Neuronal stem cell (in vitro differentiated cells): ENCODE measurements at regions not wholly inside any gene's neighbourhood (a gene's known extent, or its start where the extent isn't known, plus 50 kb on each side); places are given as distances from the start of the nearest gene placed in this dataset.

ENCODE experiments used
- DNase-seq: peaks from one replicate; pipeline ENCODE4 v3.0.0-alpha.2; 2013; ENCODE audit warnings: low spot score
- H2AFZ ChIP-seq: one replicate; pipeline ENCODE4 v1.6.1; 2013; ENCODE audit warnings: mild to moderate bottlenecking, low read length, inconsistent platforms
- H2AK5ac ChIP-seq: 2 replicates; pipeline ENCODE4 v1.6.1; 2013; ENCODE audit warnings: low read depth, mild to moderate bottlenecking, inconsistent platforms, low read length, moderate library complexity, mixed read lengths
- H2BK120ac ChIP-seq: 2 replicates; pipeline ENCODE4 v1.6.1; 2013; ENCODE audit warnings: low read depth, mild to moderate bottlenecking, inconsistent platforms, low read length, moderate library complexity, mixed read lengths
- H2BK12ac ChIP-seq: one replicate; pipeline ENCODE4 v1.6.1; 2013; ENCODE audit warnings: low read length, inconsistent platforms
- H2BK15ac ChIP-seq: 2 replicates; pipeline ENCODE4 v1.6.1; 2013; ENCODE audit warnings: mild to moderate bottlenecking, low read length, inconsistent platforms, mixed read lengths
- H2BK5ac ChIP-seq: one replicate; pipeline ENCODE4 v1.6.1; 2013; ENCODE audit warnings: inconsistent platforms, mild to moderate bottlenecking, low read length, moderate library complexity
- H3K14ac ChIP-seq: one replicate; pipeline ENCODE4 v1.6.1; 2013; ENCODE audit warnings: low read length, inconsistent platforms
- H3K18ac ChIP-seq: 2 replicates; pipeline ENCODE4 v1.6.1; 2013; ENCODE audit warnings: low read length, inconsistent platforms
- H3K23ac ChIP-seq: 2 replicates; pipeline ENCODE4 v1.6.1; 2013; ENCODE audit warnings: low read depth, mild to moderate bottlenecking, mixed read lengths, low read length, inconsistent platforms; ENCODE audit not compliant: poor library complexity
- H3K27ac ChIP-seq: replicated peaks from 3 replicates; pipeline ENCODE4 v1.5.1; 2013; ENCODE audit warnings: low read length, inconsistent platforms
- H3K27me3 ChIP-seq, 3 experiments: 2 replicates each; pipeline ENCODE4 v1.6.1; 2013; ENCODE audit warnings: low read length in 3 of 3, mild to moderate bottlenecking in 2 of 3, inconsistent platforms in 1 of 3, low read depth in 1 of 3, mixed read lengths in 1 of 3, moderate library complexity in 1 of 3; ENCODE audit not compliant: control insufficient read depth in 3 of 3, insufficient read depth in 3 of 3
- H3K36me3 ChIP-seq, 2 donors: replicated peaks in 1 of 2; 2 replicates each; pipeline ENCODE4 v1.6.1; 2013; ENCODE audit warnings: low read length in 2 of 2; ENCODE audit not compliant: control insufficient read depth in 2 of 2, insufficient read depth in 2 of 2
- H3K4ac ChIP-seq: 2 replicates; pipeline ENCODE4 v1.6.1; 2013; ENCODE audit warnings: inconsistent platforms, mild to moderate bottlenecking, low read length, moderate library complexity
- H3K4me1 ChIP-seq, 2 donors: 1 replicate in 1 of 2; 2 replicates in 1 of 2; pipeline ENCODE4 v1.6.1; 2013; ENCODE audit warnings: low read length in 2 of 2, low read depth in 1 of 2; ENCODE audit not compliant: control insufficient read depth in 2 of 2, insufficient read depth in 1 of 2
- H3K4me2 ChIP-seq: one replicate; pipeline ENCODE4 v1.6.1; 2013; ENCODE audit warnings: mild to moderate bottlenecking, low read length, inconsistent platforms; ENCODE audit not compliant: insufficient read depth, poor library complexity, severe bottlenecking
- H3K4me3 ChIP-seq, 2 donors: 2 replicates each; pipeline ENCODE4 v1.5.1; 2013; ENCODE audit warnings: low read length in 2 of 2, mild to moderate bottlenecking in 2 of 2, inconsistent platforms in 1 of 2, moderate library complexity in 1 of 2
- H3K79me1 ChIP-seq: one replicate; pipeline ENCODE4 v1.6.1; 2013; ENCODE audit warnings: low read depth, mild to moderate bottlenecking, inconsistent platforms, low read length, moderate library complexity
- H3K9ac ChIP-seq: one replicate; pipeline ENCODE4 v1.6.1; 2013; ENCODE audit warnings: mild to moderate bottlenecking, low read depth, low read length, inconsistent platforms; ENCODE audit not compliant: poor library complexity
- H3K9me3 ChIP-seq, 2 donors: replicated peaks in 1 of 2; 2 replicates each; pipeline versions ENCODE3 to v1.6.1; 2013; ENCODE audit warnings: low read length in 2 of 2, mild to moderate bottlenecking in 2 of 2, inconsistent platforms in 1 of 2, low read depth in 1 of 2, mixed read lengths in 1 of 2, moderate library complexity in 1 of 2; ENCODE audit not compliant: control insufficient read depth in 2 of 2, insufficient read depth in 1 of 2
- H4K8ac ChIP-seq: one replicate; pipeline ENCODE4 v1.6.1; 2013; ENCODE audit warnings: low read depth, mild to moderate bottlenecking, inconsistent platforms, low read length, moderate library complexity
- H4K91ac ChIP-seq: one replicate; pipeline ENCODE4 v1.6.1; 2013; ENCODE audit warnings: low read length, low read depth, mild to moderate bottlenecking, inconsistent platforms; ENCODE audit not compliant: poor library complexity
- WGBS, 2 donors: extraction: QIAGEN DNeasy Blood & Tissue Kit; methylation state at CpG; one replicate each; pipeline ENCODE4 v1.1.7; 2013; ENCODE audit warnings: missing lambda C conversion rate in 2 of 2, mixed read lengths in 1 of 2; ENCODE audit not compliant: insufficient read length in 2 of 2, insufficient replicate concordance in 1 of 2; ENCODE audit errors: extremely low coverage in 2 of 2; 5-methylcytosine and 5-hydroxymethylcytosine counted together

- Histone ChIP-seq H3K18ac (peak overlapping the region; percentile 12), H3K27ac (no peak overlapping the region), H3K9me3 (no peaks in the 10 kb centered on the region), H3K27me3 (no peaks in the 10 kb centered on the region), H3K4me2 (no peak overlapping the region), H2AK5ac (no peak overlapping the region), H3K4ac (no peak overlapping the region), H2BK5ac (no peak overlapping the region), H4K91ac (no peak overlapping the region), H3K4me3 (no peak overlapping the region), H2BK120ac (no peak overlapping the region), H3K79me1 (no peaks in the 10 kb centered on the region), H3K4me1 (peaks cover 5 to 17% of the 10 kb centered on the region in 2 donors), H3K14ac (no peak overlapping the region), H2AFZ (no peak overlapping the region), H4K8ac (no peak overlapping the region), H3K36me3 (no peaks in the 10 kb centered on the region), H3K23ac (no peak overlapping the region), H2BK15ac (peak overlapping the region; percentile 51), H3K9ac (no peak overlapping the region), H2BK12ac (no peak overlapping the region)
- WGBS, 2 donors: no CpG with 5 or more reads among the region's 14 CpGs
- no peak for DNase-seq
These were observed 150.1 kb downstream of the SOX11 start for GRCh38 chr2:5842326-5842725.

- H3K27ac ChIP-seq: no peak overlapping the region
- no peak for DNase-seq
- no peak overlapping the region for H2BK12ac ChIP-seq
- peaks cover under 1 to 4% of the 10 kb centered on the region in 2 donors for H3K4me1 ChIP-seq
- no peak overlapping the region for H2AK5ac ChIP-seq
- H2BK5ac ChIP-seq: no peak overlapping the region
- H3K36me3 ChIP-seq: no peaks in the 10 kb centered on the region
- no CpG with 5 or more reads among the region's 6 CpGs for WGBS, 2 donors
- no peaks in the 10 kb centered on the region for H3K27me3 ChIP-seq
- H3K4ac ChIP-seq: no peak overlapping the region
- H2BK120ac ChIP-seq: no peak overlapping the region
- H4K91ac ChIP-seq: no peak overlapping the region
- no peak overlapping the region for H3K4me2 ChIP-seq
- no peak overlapping the region for H3K14ac ChIP-seq
- no peak overlapping the region for H3K4me3 ChIP-seq
- H2AFZ ChIP-seq: no peak overlapping the region
- no peaks in the 10 kb centered on the region for H3K79me1 ChIP-seq
- no peak overlapping the region for H2BK15ac ChIP-seq
- no peak overlapping the region for H3K18ac ChIP-seq
- no peaks in the 10 kb centered on the region for H3K9me3 ChIP-seq
- no peak overlapping the region for H3K9ac ChIP-seq
- H3K23ac ChIP-seq: no peak overlapping the region
- H4K8ac ChIP-seq: no peak overlapping the region
These were observed 153.7 kb downstream of the SOX11 start for GRCh38 chr2:5845798-5846330.

- no peak for DNase-seq
- H3K79me1 ChIP-seq: no peaks in the 10 kb centered on the region
- H3K23ac ChIP-seq: no peak overlapping the region
- H2AFZ ChIP-seq: peak overlapping the region; percentile 7
- no CpG with 5 or more reads among the region's 7 CpGs for WGBS, 2 donors
- no peak overlapping the region for H3K27ac ChIP-seq
- H3K14ac ChIP-seq: no peak overlapping the region
- no peaks in the 10 kb centered on the region for H3K36me3 ChIP-seq
- H3K4me2 ChIP-seq: no peak overlapping the region
- H3K9me3 ChIP-seq: no peaks in the 10 kb centered on the region
- no peak overlapping the region for H4K8ac ChIP-seq
- no peak overlapping the region for H4K91ac ChIP-seq
- H2AK5ac ChIP-seq: no peak overlapping the region
- no peak overlapping the region for H2BK5ac ChIP-seq
- no peaks in the 10 kb centered on the region for H3K27me3 ChIP-seq
- peaks cover 0 to 3% of the 10 kb centered on the region in 2 donors for H3K4me1 ChIP-seq
- no peak overlapping the region for H2BK120ac ChIP-seq
- H3K9ac ChIP-seq: no peak overlapping the region
- H3K4ac ChIP-seq: no peak overlapping the region
- H3K4me3 ChIP-seq: no peak overlapping the region
- no peak overlapping the region for H2BK12ac ChIP-seq
- H2BK15ac ChIP-seq: no peak overlapping the region
- no peak overlapping the region for H3K18ac ChIP-seq
These were observed 154.7 kb downstream of the SOX11 start for GRCh38 chr2:5846881-5847280.

GRCh38 chr2:5849562-5849961 lies 157.4 kb downstream of the SOX11 start:
- no peaks in the 10 kb centered on the region for H3K9me3 ChIP-seq
- H2AFZ ChIP-seq: no peak overlapping the region
- no peak overlapping the region for H3K18ac ChIP-seq
- no peak overlapping the region for H3K23ac ChIP-seq
- H3K9ac ChIP-seq: no peak overlapping the region
- no peak overlapping the region for H4K91ac ChIP-seq
- no CpG with 5 or more reads among the region's 3 CpGs for WGBS, 2 donors
- H2AK5ac ChIP-seq: no peak overlapping the region
- H3K14ac ChIP-seq: no peak overlapping the region
- H3K27me3 ChIP-seq: no peaks in the 10 kb centered on the region
- H3K36me3 ChIP-seq: no peaks in the 10 kb centered on the region
- no peak overlapping the region for H2BK15ac ChIP-seq
- no peak overlapping the region for H3K27ac ChIP-seq
- H3K4me2 ChIP-seq: no peak overlapping the region
- no peak overlapping the region for H2BK120ac ChIP-seq
- H3K4ac ChIP-seq: no peak overlapping the region
- no peak for DNase-seq
- no peaks in the 10 kb centered on the region for H3K79me1 ChIP-seq
- H3K4me1 ChIP-seq: peaks cover 0 to 3% of the 10 kb centered on the region in 2 donors
- no peak overlapping the region for H4K8ac ChIP-seq
- H2BK5ac ChIP-seq: no peak overlapping the region
- no peak overlapping the region for H2BK12ac ChIP-seq
- H3K4me3 ChIP-seq: no peak overlapping the region
